Suprapubic skin (tissue), 4 donors: ENCODE measurements at regions not wholly inside any gene's neighbourhood (a gene's known extent, or its start where the extent isn't known, plus 50 kb on each side); places are given as distances from the start of the nearest gene placed in this dataset.

Experiments used
- DNase-seq, 2 donors: peaks; one replicate each; pipeline ENCODE4 v3.0.0-alpha.2; 2019; ENCODE audit warnings: low spot score in 2 of 2
- H3K27ac ChIP-seq: fragments of 200-600 bp; sonication (generic); one replicate; pipeline ENCODE4 v1.5.1; 2019
- H3K27me3 ChIP-seq: fragments of 200-600 bp; sonication (generic); one replicate; pipeline ENCODE4 v1.5.1; 2019
- H3K36me3 ChIP-seq: fragments of 200-600 bp; sonication (generic); one replicate; pipeline ENCODE4 v1.5.1; 2019
- H3K4me1 ChIP-seq: fragments of 200-600 bp; sonication (generic); one replicate; pipeline ENCODE4 v1.5.1; 2019
- H3K4me3 ChIP-seq: fragments of 200-600 bp; sonication (generic); one replicate; pipeline ENCODE4 v1.5.1; 2019; ENCODE audit warnings: mild to moderate bottlenecking
- H3K9me3 ChIP-seq: fragments of 200-600 bp; sonication (generic); one replicate; pipeline ENCODE4 v1.5.1; 2019
- CTCF ChIP-seq, 2 donors: fragments of 200-600 bp in 1 of 2; fragments of 450-650 bp in 1 of 2; sonication (generic) in 1 of 2; IDR thresholded peaks; one replicate each; pipeline ENCODE4 v1.5.1; 2016 to 2019; ENCODE audit warnings: antibody characterized with exemption in 2 of 2, mild to moderate bottlenecking in 1 of 2, moderate library complexity in 1 of 2
- EP300 ChIP-seq: sonication (generic); formaldehyde crosslinking; IDR thresholded peaks from one replicate; pipeline ENCODE4 v1.6.1; 2017; ENCODE audit warnings: antibody characterized with exemption
- POLR2A ChIP-seq, 2 donors: fragments of 450-650 bp; IDR thresholded peaks; one replicate each; pipeline ENCODE4 v1.6.1; 2017; ENCODE audit warnings: antibody characterized with exemption in 2 of 2, mild to moderate bottlenecking in 2 of 2, moderate library complexity in 2 of 2
- POLR2AphosphoS5 ChIP-seq, 3 donors: sonication (generic); formaldehyde crosslinking; IDR thresholded peaks; one replicate each; pipeline ENCODE4 v1.6.1; 2017; ENCODE audit warnings: antibody characterized with exemption in 3 of 3
- WGBS: methylation state at CpG from one replicate; pipeline ENCODE4 v1.1.5; 2018; 5-methylcytosine and 5-hydroxymethylcytosine counted together

- DNase-seq = peak; percentile 26 to 33
- Histone ChIP-seq H3K27me3 (peaks cover 26% of the 10 kb centered on the region), H3K36me3 (no peaks in the 10 kb centered on the region), H3K4me3 (no peak overlapping the region), H3K27ac (no peak overlapping the region), H3K9me3 (no peaks in the 10 kb centered on the region), H3K4me1 (no peaks in the 10 kb centered on the region)
- 19% methylated on average over 6 of the region's 6 CpGs for WGBS
- TF ChIP-seq EP300 (no peak), CTCF (IDR thresholded peaks at IDR 0.05) (no peak), POLR2AphosphoS5 (IDR thresholded peaks at IDR 0.05) (no peak)
Measured at GRCh38 chr20:24779131-24779530, 169.9 kb upstream of the CST7 start.

GRCh38 chr20:24779946-24780345, 169.1 kb upstream of the CST7 start:
- no peaks in the 10 kb centered on the region for H3K36me3 ChIP-seq
- WGBS = 89% methylated on average over 4 of the region's 4 CpGs
- H3K9me3 ChIP-seq = no peaks in the 10 kb centered on the region
- DNase-seq = peak in 1 of 2 donors; percentile 50
- H3K4me1 ChIP-seq = no peaks in the 10 kb centered on the region
- no peak overlapping the region for H3K4me3 ChIP-seq
- H3K27ac ChIP-seq = no peak overlapping the region
- H3K27me3 ChIP-seq = peaks cover 26% of the 10 kb centered on the region
- TF ChIP-seq EP300 (no peak), CTCF (IDR thresholded peaks at IDR 0.05) (no peak), POLR2A (IDR thresholded peaks at IDR 0.05) (no peak)

- Histone ChIP-seq H3K4me3 (no peak overlapping the region), H3K27me3 (peaks cover 26% of the 10 kb centered on the region), H3K36me3 (no peaks in the 10 kb centered on the region), H3K27ac (no peak overlapping the region), H3K4me1 (no peaks in the 10 kb centered on the region), H3K9me3 (no peaks in the 10 kb centered on the region)
- peak; percentile 43 to 55 for DNase-seq
- 64% methylated on average over 8 of the region's 11 CpGs for WGBS
- TF ChIP-seq POLR2AphosphoS5 (IDR thresholded peaks at IDR 0.05) = no peak
- TF ChIP-seq CTCF (IDR thresholded peaks at IDR 0.05) = no peak
- no peak for TF ChIP-seq POLR2A (IDR thresholded peaks at IDR 0.05)
- no peak for TF ChIP-seq EP300
Measured at GRCh38 chr20:24780674-24781417, 168.2 kb upstream of the CST7 start.

- peak; percentile 48 for DNase-seq
- no peak overlapping the region for H3K27ac ChIP-seq
- H3K4me1 ChIP-seq = no peaks in the 10 kb centered on the region
- TF ChIP-seq POLR2AphosphoS5 (IDR thresholded peaks at IDR 0.05) (no peak), POLR2A (IDR thresholded peaks at IDR 0.05) (no peak), CTCF (IDR thresholded peaks at IDR 0.05) (no peak), EP300 (no peak)
- WGBS = 59% methylated on average over 8 of the region's 8 CpGs
- H3K9me3 ChIP-seq = no peaks in the 10 kb centered on the region
- H3K36me3 ChIP-seq = no peaks in the 10 kb centered on the region
- H3K27me3 ChIP-seq = peaks cover 25% of the 10 kb centered on the region
- H3K4me3 ChIP-seq = no peak overlapping the region
Measured at GRCh38 chr20:24781418-24781980, 167.6 kb upstream of the CST7 start.

- DNase-seq = peak; percentile 26 to 42
- Histone ChIP-seq H3K27ac (no peak overlapping the region), H3K4me1 (no peaks in the 10 kb centered on the region), H3K4me3 (no peak overlapping the region), H3K9me3 (no peaks in the 10 kb centered on the region), H3K36me3 (no peaks in the 10 kb centered on the region), H3K27me3 (peaks cover 17% of the 10 kb centered on the region)
- 74% methylated on average over 11 of the region's 11 CpGs for WGBS
- no peak for TF ChIP-seq POLR2A (IDR thresholded peaks at IDR 0.05)
- no peak for TF ChIP-seq EP300
- TF ChIP-seq CTCF (IDR thresholded peaks at IDR 0.05) = no peak
- no peak for TF ChIP-seq POLR2AphosphoS5 (IDR thresholded peaks at IDR 0.05)
Measured at GRCh38 chr20:24782301-24782700, 166.8 kb upstream of the CST7 start.
